ENCODE measurements at regions not wholly inside any gene's neighbourhood (a gene's known extent, or its start where the extent isn't known, plus 50 kb on each side); places are given as distances from the start of the nearest gene placed in this dataset.

GRCh38 chr11:80636999-80637398, 1196.2 kb upstream of the TENM4 start:
- Mint-ChIP-seq H3K9me3 (no peaks in the 10 kb centered on the region), H3K4me3 (no peak overlapping the region), H3K27me3 (ENCODE audit: low read depth) (no peaks in the 10 kb centered on the region), H3K4me1 (peaks cover 32 to 34% of the 10 kb centered on the region in 2 experiments), H3K36me3 (ENCODE audit: insufficient read depth in 1 of 3, low read depth in 3 of 3) (peaks cover 0 to 5% (median 0%) of the 10 kb centered on the region in 3 experiments; a peak in 3 of 7 replicates), H3K27ac (peak overlapping the region in 1 of 3 experiments; percentile 16; a peak in 2 of 7 replicates)
- Histone ChIP-seq H3K27ac (ENCODE audit: insufficient read length, low read depth, low read length) (no peak overlapping the region), H3K4me1 (ENCODE audit: insufficient read depth, low read length) (no peaks in the 10 kb centered on the region), H2BK15ac (ENCODE audit: low read depth, low read length) (no peak overlapping the region), H3K14ac (ENCODE audit: insufficient read depth, low read length) (no peak overlapping the region), H3K23ac (ENCODE audit: insufficient read length, low read depth, low read length) (no peak overlapping the region), H2BK120ac (ENCODE audit: low read depth, low read length, poor library complexity, severe bottlenecking) (no peak overlapping the region), H3K79me1 (ENCODE audit: insufficient read depth, low read depth, low read length, poor library complexity, severe bottlenecking) (no peaks in the 10 kb centered on the region), H4K5ac (ENCODE audit: insufficient read length, low read depth, low read length) (no peak overlapping the region), H3K9me3 (ENCODE audit: control insufficient read depth, low read depth, low read length) (no peaks in the 10 kb centered on the region), H3K18ac (ENCODE audit: insufficient read length, low read depth, low read length) (no peak overlapping the region), H4K91ac (ENCODE audit: insufficient read length, low read depth, low read length) (no peak overlapping the region), H3T11ph (ENCODE audit: low read length) (no peak overlapping the region), H2BK20ac (ENCODE audit: low read depth, low read length, poor library complexity, severe bottlenecking) (no peak overlapping the region), H3K4ac (ENCODE audit: low read depth, low read length) (no peak overlapping the region), H3K23me2 (ENCODE audit: insufficient read length, low read depth, low read length, poor library complexity, severe bottlenecking) (no peaks in the 10 kb centered on the region), H2AFZ (ENCODE audit: low read length) (no peak overlapping the region), H2AK5ac (ENCODE audit: insufficient read length, low read length) (no peak overlapping the region), H3K9ac (ENCODE audit: extremely low read depth, insufficient read length, low read length) (no peak overlapping the region), H3K4me2 (ENCODE audit: insufficient read depth, insufficient read length, low read length) (no peak overlapping the region), H3K56ac (ENCODE audit: insufficient read length, low read depth, low read length) (no peak overlapping the region), H4K8ac (replicated peaks; ENCODE audit: insufficient read length, low read depth, low read length) (no peak overlapping the region), H4K20me1 (ENCODE audit: control insufficient read depth, insufficient read depth, insufficient read length) (no peaks in the 10 kb centered on the region), H3K79me2 (ENCODE audit: insufficient read depth, low read length) (no peaks in the 10 kb centered on the region), H2BK12ac (ENCODE audit: insufficient read length, low read depth, low read length) (no peak overlapping the region), H2BK5ac (ENCODE audit: insufficient read length, low read length) (no peak overlapping the region), H3K27me3 (ENCODE audit: insufficient read depth, low read length) (no peaks in the 10 kb centered on the region)
- no CpG with 5 or more reads among the region's 3 CpGs for WGBS (ENCODE audit: extremely low coverage, insufficient read length, low lambda C conversion rate)
- TF ChIP-seq, protein P1, sequence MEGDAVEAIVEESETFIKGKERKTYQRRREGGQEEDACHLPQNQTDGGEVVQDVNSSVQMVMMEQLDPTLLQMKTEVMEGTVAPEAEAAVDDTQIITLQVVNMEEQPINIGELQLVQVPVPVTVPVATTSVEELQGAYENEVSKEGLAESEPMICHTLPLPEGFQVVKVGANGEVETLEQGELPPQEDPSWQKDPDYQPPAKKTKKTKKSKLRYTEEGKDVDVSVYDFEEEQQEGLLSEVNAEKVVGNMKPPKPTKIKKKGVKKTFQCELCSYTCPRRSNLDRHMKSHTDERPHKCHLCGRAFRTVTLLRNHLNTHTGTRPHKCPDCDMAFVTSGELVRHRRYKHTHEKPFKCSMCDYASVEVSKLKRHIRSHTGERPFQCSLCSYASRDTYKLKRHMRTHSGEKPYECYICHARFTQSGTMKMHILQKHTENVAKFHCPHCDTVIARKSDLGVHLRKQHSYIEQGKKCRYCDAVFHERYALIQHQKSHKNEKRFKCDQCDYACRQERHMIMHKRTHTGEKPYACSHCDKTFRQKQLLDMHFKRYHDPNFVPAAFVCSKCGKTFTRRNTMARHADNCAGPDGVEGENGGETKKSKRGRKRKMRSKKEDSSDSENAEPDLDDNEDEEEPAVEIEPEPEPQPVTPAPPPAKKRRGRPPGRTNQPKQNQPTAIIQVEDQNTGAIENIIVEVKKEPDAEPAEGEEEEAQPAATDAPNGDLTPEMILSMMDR (conservative IDR thresholded peaks at IDR 0.05) = no peak
- DNase-seq = no peak

Measured in H9 (cell line).